Lower leg skin (tissue), 3 donors: ENCODE measurements at regions not wholly inside any gene's neighbourhood (a gene's known extent, or its start where the extent isn't known, plus 50 kb on each side); places are given as distances from the start of the nearest gene placed in this dataset.

Source experiments
- POLR2A ChIP-seq, 2 donors: fragments of 450-650 bp; IDR thresholded peaks; one replicate each; pipeline ENCODE4 v1.6.1; 2016 to 2017; ENCODE audit warnings: antibody characterized with exemption in 2 of 2, mild to moderate bottlenecking in 1 of 2, moderate library complexity in 1 of 2
- TF ChIP-seq, protein P1 (sequence below), 3 donors: fragments of 450-650 bp; IDR thresholded peaks; one replicate each; pipeline ENCODE4 v1.5.1; 2016; ENCODE audit warnings: antibody characterized with exemption in 3 of 3, mild to moderate bottlenecking in 3 of 3, moderate library complexity in 2 of 3

DNA sequence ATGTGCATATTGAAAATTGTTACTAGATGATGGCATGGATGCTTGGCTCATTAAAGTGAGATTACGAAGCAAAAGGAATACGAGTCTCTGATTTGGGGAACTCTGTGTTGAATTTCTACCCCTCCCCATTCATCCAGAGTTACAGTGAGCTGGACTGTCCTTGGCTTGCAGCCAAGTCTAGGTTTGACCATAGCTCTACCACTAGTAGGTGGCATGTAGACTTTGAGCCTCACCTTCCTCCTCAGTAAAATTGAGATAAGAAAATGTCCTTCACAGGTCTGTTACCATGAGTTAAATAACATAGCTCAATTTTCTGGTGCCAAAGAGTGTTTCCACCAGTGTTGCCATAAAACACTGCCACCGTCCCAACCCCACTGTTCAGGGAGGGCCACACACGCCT, 727.6 kb upstream of the ID2 start:
- TF ChIP-seq, protein P1, sequence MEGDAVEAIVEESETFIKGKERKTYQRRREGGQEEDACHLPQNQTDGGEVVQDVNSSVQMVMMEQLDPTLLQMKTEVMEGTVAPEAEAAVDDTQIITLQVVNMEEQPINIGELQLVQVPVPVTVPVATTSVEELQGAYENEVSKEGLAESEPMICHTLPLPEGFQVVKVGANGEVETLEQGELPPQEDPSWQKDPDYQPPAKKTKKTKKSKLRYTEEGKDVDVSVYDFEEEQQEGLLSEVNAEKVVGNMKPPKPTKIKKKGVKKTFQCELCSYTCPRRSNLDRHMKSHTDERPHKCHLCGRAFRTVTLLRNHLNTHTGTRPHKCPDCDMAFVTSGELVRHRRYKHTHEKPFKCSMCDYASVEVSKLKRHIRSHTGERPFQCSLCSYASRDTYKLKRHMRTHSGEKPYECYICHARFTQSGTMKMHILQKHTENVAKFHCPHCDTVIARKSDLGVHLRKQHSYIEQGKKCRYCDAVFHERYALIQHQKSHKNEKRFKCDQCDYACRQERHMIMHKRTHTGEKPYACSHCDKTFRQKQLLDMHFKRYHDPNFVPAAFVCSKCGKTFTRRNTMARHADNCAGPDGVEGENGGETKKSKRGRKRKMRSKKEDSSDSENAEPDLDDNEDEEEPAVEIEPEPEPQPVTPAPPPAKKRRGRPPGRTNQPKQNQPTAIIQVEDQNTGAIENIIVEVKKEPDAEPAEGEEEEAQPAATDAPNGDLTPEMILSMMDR (IDR thresholded peaks at IDR 0.05), result no peak
- no peak for TF ChIP-seq POLR2A (IDR thresholded peaks at IDR 0.05)
